Karpas-422 (cell line): ENCODE measurements at regions not wholly inside any gene's neighbourhood (a gene's known extent, or its start where the extent isn't known, plus 50 kb on each side); places are given as distances from the start of the nearest gene placed in this dataset.

Experiments used
- DNase-seq: peaks from one replicate; pipeline ENCODE4 v3.0.0-alpha.2; 2015
- H2AFZ ChIP-seq: fragments of 200-600 bp; sonication (generic); 2 replicates; pipeline ENCODE4 v1.6.1; 2014; ENCODE audit warnings: antibody characterized with exemption, low read length, mixed read lengths
- H3K27ac ChIP-seq: fragments of 200-600 bp; sonication (generic); 2 replicates; pipeline ENCODE4 v1.5.1; 2014; ENCODE audit warnings: mild to moderate bottlenecking, low read length, moderate library complexity
- H3K27me3 ChIP-seq: fragments of 200-600 bp; sonication (generic); 2 replicates; pipeline ENCODE4 v1.6.1; 2014; ENCODE audit warnings: low read length, mixed read lengths
- H3K36me3 ChIP-seq: fragments of 200-600 bp; sonication (generic); 2 replicates; pipeline ENCODE4 v1.6.1; 2014; ENCODE audit warnings: low read length, mixed read lengths; ENCODE audit not compliant: insufficient read depth
- H3K4me1 ChIP-seq: fragments of 200-600 bp; sonication (generic); 2 replicates; pipeline ENCODE4 v1.6.1; 2014; ENCODE audit warnings: mild to moderate bottlenecking, low read length, mixed read lengths
- H3K4me2 ChIP-seq: fragments of 200-600 bp; sonication (generic); 2 replicates; pipeline ENCODE4 v1.6.1; 2014; ENCODE audit warnings: low read length, low read depth, mild to moderate bottlenecking; ENCODE audit not compliant: poor library complexity, severe bottlenecking
- H3K4me3 ChIP-seq: fragments of 200-600 bp; sonication (generic); 2 replicates; pipeline ENCODE4 v1.5.1; 2014; ENCODE audit warnings: mild to moderate bottlenecking, antibody characterized with exemption, low read length, mixed read lengths
- H3K79me2 ChIP-seq: fragments of 200-600 bp; sonication (generic); 2 replicates; pipeline ENCODE4 v1.6.1; 2014; ENCODE audit warnings: mild to moderate bottlenecking, low read length, mixed read lengths
- H3K9ac ChIP-seq: fragments of 200-600 bp; sonication (generic); 2 replicates; pipeline ENCODE4 v1.6.0; 2014; ENCODE audit warnings: low read length
- H3K9me2 ChIP-seq: fragments of 200-600 bp; sonication (generic), shearing (Covaris generic); replicated peaks from 2 replicates; pipeline ENCODE4 v1.6.0; 2014; ENCODE audit warnings: mild to moderate bottlenecking, low read length, moderate library complexity; ENCODE audit not compliant: insufficient read depth
- H3K9me3 ChIP-seq: fragments of 300-700, 200-600 bp; sonication (generic); 2 replicates; pipeline ENCODE4 v1.6.1; 2014; ENCODE audit warnings: low read length, mixed read lengths
- H4K20me1 ChIP-seq: fragments of 200-600 bp; sonication (generic); 2 replicates; pipeline ENCODE4 v1.6.1; 2014; ENCODE audit warnings: mild to moderate bottlenecking, antibody characterized with exemption, low read length, low read depth; ENCODE audit not compliant: insufficient read depth

- no peak overlapping the region for H2AFZ ChIP-seq
- no peaks in the 10 kb centered on the region for H3K4me1 ChIP-seq
- no peaks in the 10 kb centered on the region for H3K27me3 ChIP-seq
- no peaks in the 10 kb centered on the region for H3K79me2 ChIP-seq
- H3K4me3 ChIP-seq: no peak overlapping the region
- H4K20me1 ChIP-seq: no peaks in the 10 kb centered on the region
- H3K36me3 ChIP-seq: no peaks in the 10 kb centered on the region
- H3K4me2 ChIP-seq: no peak overlapping the region
- no peak overlapping the region for H3K27ac ChIP-seq
- H3K9me3 ChIP-seq: no peaks in the 10 kb centered on the region
- H3K9ac ChIP-seq: no peak overlapping the region
- DNase-seq: no peak
- H3K9me2 ChIP-seq: no peaks in the 10 kb centered on the region
These were observed 1454.9 kb downstream of the HACE1 start for GRCh38 chr6:103404799-103405198.

DNA sequence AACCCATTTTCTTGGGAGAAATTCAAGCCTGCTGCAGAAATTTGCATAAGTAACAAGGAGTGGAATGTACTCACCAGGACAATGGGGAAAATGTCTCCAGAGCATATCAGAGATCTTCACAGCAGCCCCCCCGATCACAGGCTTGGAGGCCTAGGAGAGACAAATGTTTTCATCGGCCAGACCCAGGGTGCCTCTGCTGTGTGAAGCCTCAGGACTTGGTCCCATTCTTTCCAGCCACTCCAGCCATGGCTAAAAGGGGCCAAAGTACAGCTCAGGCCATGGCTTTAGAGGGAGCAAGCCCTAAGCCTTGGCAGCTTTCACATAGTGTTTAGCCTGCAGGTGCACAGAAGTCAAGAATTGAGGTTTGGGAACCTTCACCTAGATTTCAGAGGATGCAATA, 1463.0 kb downstream of the HACE1 start:
- H4K20me1 ChIP-seq: no peaks in the 10 kb centered on the region
- H3K9ac ChIP-seq: no peak overlapping the region
- no peak overlapping the region for H2AFZ ChIP-seq
- H3K27me3 ChIP-seq: no peaks in the 10 kb centered on the region
- H3K4me1 ChIP-seq: no peaks in the 10 kb centered on the region
- no peaks in the 10 kb centered on the region for H3K36me3 ChIP-seq
- no peak overlapping the region for H3K27ac ChIP-seq
- H3K79me2 ChIP-seq: no peaks in the 10 kb centered on the region
- H3K9me2 ChIP-seq: no peaks in the 10 kb centered on the region
- no peak for DNase-seq
- H3K4me3 ChIP-seq: no peak overlapping the region
- no peaks in the 10 kb centered on the region for H3K9me3 ChIP-seq
- no peak overlapping the region for H3K4me2 ChIP-seq

DNA sequence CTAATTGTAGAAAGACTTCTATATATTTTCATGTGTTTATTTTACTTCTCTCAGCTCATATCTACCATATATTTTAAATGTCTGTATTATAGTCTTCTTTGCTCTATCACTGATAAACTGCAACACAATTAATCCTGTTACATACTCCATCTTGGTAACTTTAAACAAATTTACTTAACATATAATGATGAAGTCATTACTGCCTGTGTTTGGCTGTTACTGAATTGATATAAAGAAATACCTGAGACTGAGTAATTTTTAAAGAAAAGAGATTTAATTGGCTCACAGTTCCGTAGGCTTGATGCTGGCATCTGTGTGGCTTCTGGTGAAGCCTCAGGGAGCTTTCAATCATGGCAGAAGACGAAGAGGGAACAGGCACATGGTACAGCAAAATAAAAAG, 1480.4 kb downstream of the HACE1 start:
- no peak for DNase-seq
- H3K4me2 ChIP-seq: no peak overlapping the region
- H4K20me1 ChIP-seq: no peaks in the 10 kb centered on the region
- no peaks in the 10 kb centered on the region for H3K9me3 ChIP-seq
- H3K27me3 ChIP-seq: no peaks in the 10 kb centered on the region
- no peak overlapping the region for H3K27ac ChIP-seq
- H3K79me2 ChIP-seq: no peaks in the 10 kb centered on the region
- H3K9ac ChIP-seq: no peak overlapping the region
- no peak overlapping the region for H2AFZ ChIP-seq
- no peaks in the 10 kb centered on the region for H3K36me3 ChIP-seq
- no peak overlapping the region for H3K4me3 ChIP-seq
- H3K9me2 ChIP-seq: no peaks in the 10 kb centered on the region
- H3K4me1 ChIP-seq: no peaks in the 10 kb centered on the region

DNA sequence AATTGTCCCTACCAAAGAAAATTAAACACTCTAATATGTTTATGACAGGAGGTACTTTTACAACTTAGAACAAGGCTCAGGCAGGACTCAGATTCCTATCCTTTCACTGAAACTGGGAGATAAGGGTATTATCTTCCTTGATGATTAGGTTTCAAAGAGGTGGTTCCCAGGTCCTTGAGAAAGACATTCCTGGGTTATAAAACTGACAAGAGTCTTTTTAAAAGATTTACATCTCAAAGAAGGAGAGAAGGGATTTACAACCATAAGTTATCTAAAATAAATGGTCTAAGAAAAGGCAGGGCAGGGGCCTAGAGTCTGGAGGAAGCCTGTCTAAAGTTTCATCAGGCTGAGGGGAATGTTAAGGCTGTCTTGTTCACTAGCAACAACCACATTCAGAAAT, 1492.5 kb downstream of the HACE1 start:
- H3K4me3 ChIP-seq: no peak overlapping the region
- H3K4me2 ChIP-seq: no peak overlapping the region
- no peak overlapping the region for H3K27ac ChIP-seq
- no peaks in the 10 kb centered on the region for H3K36me3 ChIP-seq
- H3K27me3 ChIP-seq: no peaks in the 10 kb centered on the region
- no peaks in the 10 kb centered on the region for H3K4me1 ChIP-seq
- no peaks in the 10 kb centered on the region for H4K20me1 ChIP-seq
- H3K9me2 ChIP-seq: no peaks in the 10 kb centered on the region
- H3K79me2 ChIP-seq: no peaks in the 10 kb centered on the region
- no peak overlapping the region for H3K9ac ChIP-seq
- peak; percentile 5 for DNase-seq
- peaks cover 7% of the 10 kb centered on the region; the same call in 1 of the 2 replicates for H3K9me3 ChIP-seq
- H2AFZ ChIP-seq: no peak overlapping the region

DNA sequence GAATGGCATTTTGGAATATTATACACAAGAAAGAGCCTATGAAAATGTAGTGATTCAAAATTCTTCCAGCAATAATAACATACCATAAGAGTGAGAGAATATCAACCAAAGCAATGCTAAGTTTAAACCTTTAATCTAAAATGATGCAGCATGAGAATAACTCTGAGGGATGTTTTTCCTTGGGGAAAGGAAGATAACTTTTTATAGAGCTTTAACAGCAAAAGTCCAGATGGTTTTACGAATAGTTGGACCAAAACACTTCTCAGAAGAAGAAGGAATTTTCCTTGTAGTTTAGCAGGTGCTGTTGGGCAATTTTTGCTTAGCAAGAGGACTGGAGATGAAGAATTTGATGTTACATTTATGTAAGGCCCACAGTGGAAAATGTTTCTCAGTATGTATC, 1503.2 kb downstream of the HACE1 start:
- H3K4me2 ChIP-seq: no peak overlapping the region
- no peak overlapping the region for H3K4me3 ChIP-seq
- no peak for DNase-seq
- no peak overlapping the region for H3K9ac ChIP-seq
- H3K36me3 ChIP-seq: no peaks in the 10 kb centered on the region
- H4K20me1 ChIP-seq: no peaks in the 10 kb centered on the region
- no peaks in the 10 kb centered on the region for H3K9me2 ChIP-seq
- no peak overlapping the region for H3K27ac ChIP-seq
- no peaks in the 10 kb centered on the region for H3K4me1 ChIP-seq
- H2AFZ ChIP-seq: no peak overlapping the region
- H3K9me3 ChIP-seq: peaks cover 3% of the 10 kb centered on the region; the same call in 1 of the 2 replicates
- H3K79me2 ChIP-seq: no peaks in the 10 kb centered on the region
- H3K27me3 ChIP-seq: no peaks in the 10 kb centered on the region

GRCh38 chr6:103344554-103345163, 1515.1 kb downstream of the HACE1 start:
- no peak overlapping the region for H3K4me2 ChIP-seq
- no peaks in the 10 kb centered on the region for H3K4me1 ChIP-seq
- H3K79me2 ChIP-seq: no peaks in the 10 kb centered on the region
- DNase-seq: no peak
- no peak overlapping the region for H3K27ac ChIP-seq
- H3K36me3 ChIP-seq: no peaks in the 10 kb centered on the region
- no peaks in the 10 kb centered on the region for H3K27me3 ChIP-seq
- H3K9me2 ChIP-seq: no peaks in the 10 kb centered on the region
- no peak overlapping the region for H2AFZ ChIP-seq
- no peak overlapping the region for H3K4me3 ChIP-seq
- no peaks in the 10 kb centered on the region; the same call in 1 of the 2 replicates for H3K9me3 ChIP-seq
- H4K20me1 ChIP-seq: no peaks in the 10 kb centered on the region
- no peak overlapping the region for H3K9ac ChIP-seq

GRCh38 chr6:103335412-103335811, 1524.3 kb downstream of the HACE1 start:
- Histone ChIP-seq H3K9me3 (no peaks in the 10 kb centered on the region), H3K27ac (no peak overlapping the region), H3K27me3 (no peaks in the 10 kb centered on the region), H3K4me3 (no peak overlapping the region), H3K9ac (no peak overlapping the region), H4K20me1 (no peaks in the 10 kb centered on the region), H2AFZ (no peak overlapping the region), H3K79me2 (no peaks in the 10 kb centered on the region), H3K36me3 (no peaks in the 10 kb centered on the region), H3K9me2 (no peaks in the 10 kb centered on the region), H3K4me1 (no peaks in the 10 kb centered on the region), H3K4me2 (no peak overlapping the region)
- DNase-seq: no peak

DNA sequence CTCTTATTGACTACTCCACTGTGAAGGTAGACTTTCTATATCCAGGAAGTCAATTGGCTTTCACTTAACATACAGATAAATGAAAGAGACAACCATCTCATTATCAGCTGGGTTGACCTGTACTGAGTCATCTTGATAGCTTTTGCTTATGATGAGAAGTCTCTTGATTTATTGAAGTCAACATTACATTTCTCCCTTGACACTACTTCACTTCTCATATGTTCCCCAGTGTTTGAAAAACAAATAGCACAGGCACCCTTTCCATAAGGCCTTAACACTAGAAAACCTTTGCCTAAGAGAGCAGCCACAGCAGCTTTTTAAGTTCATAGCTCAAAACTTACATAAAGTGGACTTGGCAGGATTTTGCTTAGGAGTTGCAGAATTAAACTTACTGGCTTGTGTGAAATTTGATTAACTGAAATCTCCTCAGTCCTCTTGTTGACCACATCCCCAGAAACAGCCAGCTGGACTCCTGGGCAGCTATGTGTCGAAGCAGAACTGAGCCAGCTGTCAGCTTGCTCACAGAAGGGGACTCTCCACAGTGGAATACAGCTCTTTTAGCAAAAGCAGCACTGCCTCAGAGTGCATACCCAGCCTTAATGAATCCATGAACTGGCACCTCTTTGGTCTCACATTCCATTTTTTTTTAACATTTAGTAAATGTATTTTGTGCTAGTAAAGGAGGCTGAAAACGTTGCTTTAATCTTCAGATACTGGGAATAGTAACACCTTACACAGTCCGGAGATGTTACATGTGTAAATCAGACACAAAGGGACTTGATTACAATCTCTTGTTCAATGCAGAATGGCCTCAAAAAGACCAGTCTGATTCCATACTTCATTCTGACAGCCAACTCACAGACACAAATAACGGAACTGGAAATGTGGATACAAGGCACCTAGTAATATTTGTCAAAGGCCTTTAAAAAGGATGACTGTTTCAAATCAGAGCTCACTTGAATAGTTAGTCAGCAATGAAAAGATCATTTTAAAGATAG, 1532.7 kb downstream of the HACE1 start:
- no peak overlapping the region for H3K27ac ChIP-seq
- no peaks in the 10 kb centered on the region for H3K9me2 ChIP-seq
- H3K36me3 ChIP-seq: no peaks in the 10 kb centered on the region
- H3K79me2 ChIP-seq: no peaks in the 10 kb centered on the region
- no peaks in the 10 kb centered on the region for H3K27me3 ChIP-seq
- no peaks in the 10 kb centered on the region for H4K20me1 ChIP-seq
- H3K4me2 ChIP-seq: no peak overlapping the region
- H2AFZ ChIP-seq: no peak overlapping the region
- H3K9me3 ChIP-seq: no peaks in the 10 kb centered on the region
- H3K4me3 ChIP-seq: no peak overlapping the region
- no peaks in the 10 kb centered on the region for H3K4me1 ChIP-seq
- no peak for DNase-seq
- H3K9ac ChIP-seq: no peak overlapping the region
